Esophagus muscularis mucosa (tissue), 4 donors: ENCODE measurements at regions not wholly inside any gene's neighbourhood (a gene's known extent, or its start where the extent isn't known, plus 50 kb on each side); places are given as distances from the start of the nearest gene placed in this dataset.

Experiments
- CTCF ChIP-seq, 3 experiments: fragments of 200-600 bp in 2 of 3; fragments of 450-650 bp in 1 of 3; sonication (generic) in 2 of 3; IDR thresholded peaks; one replicate each; pipeline ENCODE4 v1.5.1; 2017 to 2019; ENCODE audit warnings: antibody characterized with exemption in 3 of 3, mild to moderate bottlenecking in 2 of 3, moderate library complexity in 1 of 3
- EP300 ChIP-seq: sonication (generic); formaldehyde crosslinking; IDR thresholded peaks from one replicate; pipeline ENCODE4 v1.6.1; 2017; ENCODE audit warnings: antibody characterized with exemption
- POLR2A ChIP-seq: fragments of 450-650 bp; IDR thresholded peaks from one replicate; pipeline ENCODE4 v1.6.1; 2017; ENCODE audit warnings: antibody characterized with exemption, moderate library complexity, mild to moderate bottlenecking, low read depth
- POLR2AphosphoS5 ChIP-seq, 2 donors: sonication (generic); formaldehyde crosslinking; IDR thresholded peaks; one replicate each; pipeline ENCODE4 v1.6.1; 2017; ENCODE audit warnings: antibody characterized with exemption in 2 of 2

GRCh38 chr6:86822747-86823146 is 114.6 kb upstream of the HTR1E start:
- TF ChIP-seq CTCF (IDR thresholded peaks at IDR 0.05): no peak
- TF ChIP-seq POLR2A: no peak
- TF ChIP-seq POLR2AphosphoS5 (IDR thresholded peaks at IDR 0.05): no peak
- no peak for TF ChIP-seq EP300
